GM18505 (cell line): ENCODE measurements at regions not wholly inside any gene's neighbourhood (a gene's known extent, or its start where the extent isn't known, plus 50 kb on each side); places are given as distances from the start of the nearest gene placed in this dataset.

ENCODE experiments used
- ATAC-seq: cut with Tn5 transposase; IDR thresholded peaks from one replicate; pipeline ENCODE4 v1.9.1; 2021; ENCODE audit not compliant: unreplicated experiment
- POLR2A ChIP-seq: IDR thresholded peaks from 4 replicates; pipeline ENCODE4 v1.6.1; 2011; ENCODE audit warnings: borderline replicate concordance; ENCODE audit not compliant: insufficient read depth, insufficient read length; ENCODE audit errors: extremely low read depth

DNA sequence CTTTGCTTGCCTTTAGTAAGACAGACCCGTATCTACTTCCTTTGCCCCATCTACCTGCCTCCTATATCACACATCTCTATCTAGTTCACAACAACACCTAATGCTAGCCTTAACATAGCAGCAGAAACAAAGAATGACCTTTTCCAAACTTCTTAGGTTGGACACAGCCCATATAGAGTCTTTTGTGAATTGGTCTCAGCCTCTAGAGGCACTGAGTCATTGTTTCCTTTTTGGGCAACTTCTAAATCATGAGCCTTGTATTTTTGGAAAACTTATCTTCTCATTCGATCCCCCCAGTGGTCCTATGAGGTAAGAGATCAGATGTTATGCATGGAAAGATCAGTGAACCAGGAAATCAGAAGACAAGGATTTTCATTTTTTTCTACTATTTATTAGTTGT, 679.4 kb upstream of the USP24 start:
- no peak for TF ChIP-seq POLR2A
- ATAC-seq = no peak

DNA sequence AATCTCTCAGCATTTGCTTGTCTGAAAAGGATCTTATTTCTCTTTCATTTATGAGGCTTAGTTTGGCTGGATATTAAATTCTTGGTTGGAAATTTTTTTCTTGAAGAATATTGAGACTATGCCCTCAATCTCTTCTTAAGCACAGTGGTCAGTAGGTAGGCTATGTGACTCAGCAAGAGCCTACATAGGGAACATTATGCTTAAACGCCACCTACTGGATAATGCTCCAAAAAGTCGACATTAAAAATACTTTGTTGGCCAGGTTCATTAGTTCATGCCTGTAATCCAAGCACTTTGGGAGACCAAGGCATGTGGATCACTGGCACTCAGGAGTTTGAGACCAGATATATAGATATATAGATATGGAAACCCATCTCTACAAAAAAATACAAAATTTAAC, 678.0 kb upstream of the USP24 start:
- no peak for TF ChIP-seq POLR2A
- ATAC-seq = no peak

- no peak for TF ChIP-seq POLR2A
- ATAC-seq = no peak
Measured at GRCh38 chr1:55888685-55889317, 673.6 kb upstream of the USP24 start.

- no peak for TF ChIP-seq POLR2A
- no peak for ATAC-seq
Measured at GRCh38 chr1:55886856-55887712, 671.9 kb upstream of the USP24 start.

DNA sequence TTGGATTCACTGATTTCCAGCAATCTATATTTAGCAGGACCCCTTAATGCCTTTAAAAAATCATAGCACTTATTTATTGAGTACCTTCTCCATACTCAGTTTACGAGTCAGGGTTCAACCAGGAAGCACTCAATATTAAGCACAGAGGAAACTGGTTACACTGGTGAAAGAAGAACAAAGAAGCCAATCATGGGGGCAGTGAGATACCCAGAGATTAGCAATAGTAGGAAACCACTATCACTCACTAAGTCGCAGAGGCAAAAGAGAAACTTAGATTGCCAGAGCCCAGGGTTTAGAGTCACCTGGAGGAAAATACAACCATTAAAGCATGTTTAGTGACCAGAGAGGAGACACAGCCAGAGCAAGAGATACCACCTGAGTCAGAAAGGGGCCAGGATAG, 670.5 kb upstream of the USP24 start:
- no peak for ATAC-seq
- TF ChIP-seq POLR2A = no peak

DNA sequence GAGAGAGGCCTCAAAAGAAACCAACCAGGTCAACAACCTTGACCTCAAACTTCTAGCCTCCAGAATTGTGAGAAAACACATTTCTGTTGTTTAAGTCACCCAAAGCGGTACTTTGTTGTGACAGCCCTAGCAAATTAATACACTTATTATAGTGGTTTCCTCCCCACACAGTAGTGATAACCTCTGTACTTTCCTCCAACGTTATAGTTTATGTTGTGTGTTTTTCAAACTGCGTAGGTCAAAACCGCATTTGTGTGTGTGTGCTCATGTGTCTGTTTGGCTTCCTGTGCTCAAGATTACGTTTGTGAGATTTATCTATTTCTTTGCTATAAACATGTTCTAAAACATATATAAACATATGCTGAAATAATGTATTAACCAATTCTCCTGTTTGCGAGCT, 667.8 kb upstream of the USP24 start:
- TF ChIP-seq POLR2A = no peak
- no peak for ATAC-seq

- no peak for ATAC-seq
- TF ChIP-seq POLR2A = no peak
Measured at GRCh38 chr1:55879346-55879745, 664.2 kb upstream of the USP24 start.

- no peak for TF ChIP-seq POLR2A
- no peak for ATAC-seq
Measured at GRCh38 chr1:55877437-55878232, 662.5 kb upstream of the USP24 start.

DNA sequence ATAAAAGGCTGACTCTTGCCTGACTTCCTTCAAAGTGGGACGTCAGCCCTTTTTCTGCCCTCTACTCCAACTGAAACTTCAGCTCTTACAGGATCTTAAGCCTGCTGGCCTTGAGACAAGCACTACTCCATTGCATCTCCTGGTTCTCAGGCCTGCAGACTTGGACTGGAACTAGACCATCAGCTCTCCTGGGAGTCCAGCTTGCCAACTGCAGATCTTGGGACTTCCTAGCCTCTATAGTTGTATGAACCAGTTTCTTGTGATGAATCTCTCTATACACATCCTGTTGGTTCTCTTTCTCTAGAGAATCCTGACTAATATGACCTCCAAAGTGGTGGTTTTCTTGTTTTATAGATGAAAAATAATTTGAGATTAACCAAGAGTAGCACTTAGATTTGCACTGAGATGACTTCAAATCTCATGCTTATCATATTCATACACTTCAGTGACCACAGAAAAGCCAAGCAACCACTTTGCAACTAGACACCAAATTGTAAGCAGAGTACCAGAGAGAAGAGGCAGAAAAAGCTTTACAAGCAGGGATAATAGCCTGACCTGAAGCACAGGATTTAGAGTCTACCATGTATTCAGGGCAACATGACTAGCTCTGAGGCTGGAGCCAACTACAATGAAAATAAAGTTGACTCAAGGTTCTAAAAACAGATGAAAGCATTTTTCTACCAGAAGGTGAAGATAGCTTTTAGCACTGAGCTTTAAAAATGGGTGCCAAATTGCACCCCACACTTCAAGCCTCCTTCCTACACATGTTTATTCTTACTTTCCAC, 661.3 kb upstream of the USP24 start:
- ATAC-seq = no peak
- TF ChIP-seq POLR2A = no peak

DNA sequence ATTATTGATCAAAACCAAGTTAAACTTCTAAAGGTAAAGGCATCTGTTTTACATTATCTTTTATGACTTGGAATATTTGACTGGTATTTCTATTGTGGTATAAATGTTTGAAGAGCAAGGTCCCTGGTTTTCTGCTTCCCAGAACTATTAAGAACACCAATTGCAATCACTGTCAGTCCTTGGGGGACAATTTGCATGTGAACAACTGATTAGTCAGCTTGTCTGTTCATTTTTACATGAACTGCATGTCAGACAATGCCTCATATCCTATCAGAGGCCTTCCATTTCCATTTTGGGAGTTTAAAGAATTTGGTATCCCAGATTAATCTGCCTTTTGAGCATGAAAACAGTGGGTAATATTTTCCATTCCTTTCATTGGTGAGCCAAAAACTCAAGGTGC, 654.9 kb upstream of the USP24 start:
- ATAC-seq = no peak
- no peak for TF ChIP-seq POLR2A

GRCh38 chr1:55869065-55869464, 653.9 kb upstream of the USP24 start:
- TF ChIP-seq POLR2A = no peak
- no peak for ATAC-seq

GRCh38 chr1:55868026-55868425, 652.9 kb upstream of the USP24 start:
- ATAC-seq = no peak
- no peak for TF ChIP-seq POLR2A
